Upper lobe of right lung (tissue), 1 donor: ENCODE measurements at regions not wholly inside any gene's neighbourhood (a gene's known extent, or its start where the extent isn't known, plus 50 kb on each side); places are given as distances from the start of the nearest gene placed in this dataset.
A peak's percentile ranks its signal among the peaks of the same experiment; 100 is the strongest.

ENCODE experiments used
- ATAC-seq: fragments of 200-7000 bp; cut with Tn5 transposase; one replicate; pipeline ENCODE4 v1.9.1; 2020; ENCODE audit warnings: mild to moderate bottlenecking, moderate library complexity
- DNase-seq: peaks from one replicate; pipeline ENCODE4 v3.0.0-alpha.2; 2020
- H3K27ac ChIP-seq: fragments of 200-600 bp; one replicate; pipeline ENCODE4 v1.8.0; 2022
- H3K27me3 ChIP-seq: fragments of 200-600 bp; one replicate; pipeline ENCODE4 v1.8.0; 2022; ENCODE audit warnings: mild to moderate bottlenecking
- H3K36me3 ChIP-seq: fragments of 200-600 bp; one replicate; pipeline ENCODE4 v1.8.0; 2022
- H3K4me1 ChIP-seq: fragments of 200-600 bp; one replicate; pipeline ENCODE4 v1.8.0; 2022
- H3K4me3 ChIP-seq: fragments of 200-600 bp; one replicate; pipeline ENCODE4 v1.8.0; 2022; ENCODE audit warnings: mild to moderate bottlenecking
- H3K9me3 ChIP-seq: fragments of 200-600 bp; one replicate; pipeline ENCODE4 v1.8.0; 2022
- CTCF ChIP-seq: fragments of 200-600 bp; IDR thresholded peaks from one replicate; pipeline ENCODE4 v1.8.0; 2022; ENCODE audit warnings: antibody characterized with exemption
- intact Hi-C: fragments of 100-400 bp; cut with DNase I; formaldehyde crosslinking; loops from one replicate; pipeline ENCODE4 v1.11.0; 2022
- donor health status: DM: no; HTN: yes; CAD: no; lungs with severe emphysema.

GRCh38 chr16:11473728-11474127 lies 113.0 kb downstream of the LITAF start:
- peak; percentile 22 for DNase-seq
- Histone ChIP-seq H3K9me3 (no peaks in the 10 kb centered on the region), H3K27me3 (no peaks in the 10 kb centered on the region), H3K27ac (no peak overlapping the region), H3K4me1 (no peaks in the 10 kb centered on the region), H3K4me3 (no peak overlapping the region), H3K36me3 (no peaks in the 10 kb centered on the region)
- no peak for ATAC-seq
- no peak for TF ChIP-seq CTCF
- intact Hi-C loops = no loop called here

DNA sequence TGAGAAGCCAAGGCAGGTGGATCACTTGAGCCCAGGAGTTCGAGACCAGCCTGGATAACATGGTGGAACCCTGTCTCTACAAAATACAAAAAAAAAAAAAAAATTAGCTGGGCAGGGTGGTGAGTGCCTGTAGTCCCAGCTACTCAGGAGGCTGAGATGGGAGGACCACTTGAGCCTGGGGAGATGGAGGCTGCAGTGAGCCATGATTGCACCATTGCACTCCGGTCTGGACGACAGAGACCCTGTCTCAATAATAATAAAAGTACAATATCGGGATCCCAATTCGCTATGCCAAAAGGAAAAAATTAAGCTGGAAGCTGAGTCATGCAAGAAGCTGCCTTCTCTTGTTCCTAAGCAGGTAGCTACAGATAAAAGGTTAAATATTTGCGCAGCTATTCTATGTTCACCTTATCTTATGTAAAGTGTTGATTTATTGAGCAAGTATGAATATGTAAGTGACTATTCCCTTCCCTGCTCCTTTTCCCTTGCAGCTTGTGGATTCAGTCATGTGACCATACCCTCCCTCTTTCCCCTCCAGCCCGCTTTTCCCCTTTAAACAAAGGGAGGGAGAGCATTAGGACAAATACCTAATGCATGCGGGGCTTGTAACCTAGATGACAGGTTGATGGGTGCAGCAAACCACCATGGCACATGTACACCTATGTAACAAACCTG lies 112.0 kb downstream of the LITAF start:
- H3K4me1 ChIP-seq = no peaks in the 10 kb centered on the region
- peak; percentile 73 for ATAC-seq
- no peaks in the 10 kb centered on the region for H3K27me3 ChIP-seq
- no peaks in the 10 kb centered on the region for H3K36me3 ChIP-seq
- H3K27ac ChIP-seq = no peak overlapping the region
- TF ChIP-seq CTCF = no peak
- no peak overlapping the region for H3K4me3 ChIP-seq
- intact Hi-C loops = no loop called here
- DNase-seq = peak; percentile 25
- H3K9me3 ChIP-seq = no peaks in the 10 kb centered on the region

- ATAC-seq (no peak), DNase-seq (peak; percentile 43)
- Histone ChIP-seq H3K36me3 (no peaks in the 10 kb centered on the region), H3K27me3 (no peaks in the 10 kb centered on the region), H3K9me3 (no peaks in the 10 kb centered on the region), H3K4me1 (no peaks in the 10 kb centered on the region), H3K27ac (no peak overlapping the region), H3K4me3 (no peak overlapping the region)
- no peak for TF ChIP-seq CTCF
- intact Hi-C loops = no loop called here
Measured at GRCh38 chr16:11475896-11476630, 110.7 kb downstream of the LITAF start.

GRCh38 chr16:11476676-11477075 lies 110.0 kb downstream of the LITAF start:
- intact Hi-C loops = no loop called here
- peak; percentile 35 for DNase-seq

DNA sequence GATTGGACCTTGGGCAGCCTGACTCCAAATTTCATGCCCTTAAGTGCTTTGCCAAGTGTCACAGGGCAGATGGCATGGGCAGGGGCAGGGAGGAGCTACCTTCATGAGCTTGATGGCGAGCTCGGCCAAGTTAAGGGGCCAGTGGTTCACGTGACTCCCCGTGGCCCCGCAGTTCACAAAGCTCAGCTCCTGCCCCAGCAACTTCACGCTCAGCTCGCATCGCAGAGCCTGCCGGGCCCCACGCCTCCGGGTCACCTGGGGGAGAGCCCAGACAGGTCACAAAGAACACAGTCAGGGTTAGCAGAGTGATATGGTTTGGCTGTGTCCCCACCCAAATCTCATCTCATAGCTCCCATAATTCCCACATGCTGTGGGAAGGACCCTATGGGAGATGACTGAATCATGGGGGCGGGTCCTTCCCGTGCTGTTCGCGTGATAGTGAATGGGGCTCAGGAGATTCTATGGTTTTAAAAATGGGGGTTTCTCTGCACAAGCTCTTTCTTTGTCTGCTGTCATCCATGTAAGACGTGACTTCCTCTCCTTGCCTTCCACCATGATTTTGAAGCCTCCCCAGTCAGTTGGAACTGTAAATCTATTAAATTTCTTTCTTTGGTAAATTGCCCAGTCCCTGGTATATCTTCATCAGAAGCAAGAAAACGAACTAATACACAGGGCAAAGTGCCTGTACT lies 108.1 kb downstream of the LITAF start:
- no peak for ATAC-seq
- H3K27me3 ChIP-seq = no peaks in the 10 kb centered on the region
- H3K4me1 ChIP-seq = no peaks in the 10 kb centered on the region
- H3K36me3 ChIP-seq = no peaks in the 10 kb centered on the region
- H3K9me3 ChIP-seq = no peaks in the 10 kb centered on the region
- peak; percentile 41 for DNase-seq
- H3K4me3 ChIP-seq = no peak overlapping the region
- intact Hi-C loops = no loop called here
- no peak overlapping the region for H3K27ac ChIP-seq
- TF ChIP-seq CTCF = no peak

More at GRCh38 chr16:11476676-11477075, 110.0 kb downstream of the LITAF start:
- Histone ChIP-seq H3K4me1 (no peaks in the 10 kb centered on the region), H3K36me3 (no peaks in the 10 kb centered on the region), H3K27ac (no peak overlapping the region), H3K27me3 (no peaks in the 10 kb centered on the region), H3K9me3 (no peaks in the 10 kb centered on the region), H3K4me3 (no peak overlapping the region)
- no peak for TF ChIP-seq CTCF
- ATAC-seq = no peak
